ENCODE measurements at regions not wholly inside any gene's neighbourhood (a gene's known extent, or its start where the extent isn't known, plus 50 kb on each side); places are given as distances from the start of the nearest gene placed in this dataset.

- H3K4me3 ChIP-seq (ENCODE audit: low read depth, low read length): no peak overlapping the region
- TF ChIP-seq, protein P1, sequence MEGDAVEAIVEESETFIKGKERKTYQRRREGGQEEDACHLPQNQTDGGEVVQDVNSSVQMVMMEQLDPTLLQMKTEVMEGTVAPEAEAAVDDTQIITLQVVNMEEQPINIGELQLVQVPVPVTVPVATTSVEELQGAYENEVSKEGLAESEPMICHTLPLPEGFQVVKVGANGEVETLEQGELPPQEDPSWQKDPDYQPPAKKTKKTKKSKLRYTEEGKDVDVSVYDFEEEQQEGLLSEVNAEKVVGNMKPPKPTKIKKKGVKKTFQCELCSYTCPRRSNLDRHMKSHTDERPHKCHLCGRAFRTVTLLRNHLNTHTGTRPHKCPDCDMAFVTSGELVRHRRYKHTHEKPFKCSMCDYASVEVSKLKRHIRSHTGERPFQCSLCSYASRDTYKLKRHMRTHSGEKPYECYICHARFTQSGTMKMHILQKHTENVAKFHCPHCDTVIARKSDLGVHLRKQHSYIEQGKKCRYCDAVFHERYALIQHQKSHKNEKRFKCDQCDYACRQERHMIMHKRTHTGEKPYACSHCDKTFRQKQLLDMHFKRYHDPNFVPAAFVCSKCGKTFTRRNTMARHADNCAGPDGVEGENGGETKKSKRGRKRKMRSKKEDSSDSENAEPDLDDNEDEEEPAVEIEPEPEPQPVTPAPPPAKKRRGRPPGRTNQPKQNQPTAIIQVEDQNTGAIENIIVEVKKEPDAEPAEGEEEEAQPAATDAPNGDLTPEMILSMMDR (IDR thresholded peaks at IDR 0.05; ENCODE audit: insufficient read depth, low read length): no peak
- no peak for DNase-seq (ENCODE audit: low read depth)
Measured at GRCh38 chr2:209191139-209191538, 232.7 kb upstream of the MAP2 start.

GRCh38 chr2:209194717-209195116, 229.1 kb upstream of the MAP2 start:
- TF ChIP-seq, protein P1 (IDR thresholded peaks at IDR 0.05; ENCODE audit: insufficient read depth, low read length): no peak
- no peak for DNase-seq (ENCODE audit: low read depth)
- no peak overlapping the region for H3K4me3 ChIP-seq (ENCODE audit: low read depth, low read length)

- peak overlapping the region; percentile 47 for H3K4me3 ChIP-seq (ENCODE audit: low read depth, low read length)
- peak; percentile 31 for DNase-seq (ENCODE audit: low read depth)
- TF ChIP-seq, protein P1 (IDR thresholded peaks at IDR 0.05; ENCODE audit: insufficient read depth, low read length): peak; percentile 34
Measured at GRCh38 chr2:209208211-209208610, 215.6 kb upstream of the MAP2 start.

DNA sequence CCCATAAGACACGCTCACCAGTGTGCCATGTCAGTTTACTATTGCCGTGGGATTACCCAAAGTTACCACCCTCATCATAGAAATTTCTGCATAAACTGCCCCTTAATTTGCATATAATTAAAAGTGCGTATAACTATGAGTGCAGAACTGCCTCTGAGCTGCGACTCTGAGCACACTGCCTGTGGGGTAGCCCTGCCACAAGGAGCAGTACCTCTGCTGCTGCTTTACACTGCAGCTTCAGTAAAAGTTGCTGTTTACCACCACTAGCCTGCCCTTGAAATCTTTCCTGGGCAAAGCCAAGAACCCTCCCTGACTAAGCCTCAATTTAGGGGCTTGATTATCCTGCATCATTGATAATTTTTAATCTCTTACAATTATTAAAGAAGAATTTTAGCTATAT, 213.9 kb upstream of the MAP2 start:
- DNase-seq (ENCODE audit: low read depth): no peak
- TF ChIP-seq, protein P1 (IDR thresholded peaks at IDR 0.05; ENCODE audit: insufficient read depth, low read length): no peak
- H3K4me3 ChIP-seq (ENCODE audit: low read depth, low read length): no peak overlapping the region

- no peak for DNase-seq (ENCODE audit: low read depth)
- no peak overlapping the region for H3K4me3 ChIP-seq (ENCODE audit: low read depth, low read length)
- TF ChIP-seq, protein P1 (IDR thresholded peaks at IDR 0.05; ENCODE audit: insufficient read depth, low read length): no peak
Measured at GRCh38 chr2:209230560-209230959, 193.3 kb upstream of the MAP2 start.

DNA sequence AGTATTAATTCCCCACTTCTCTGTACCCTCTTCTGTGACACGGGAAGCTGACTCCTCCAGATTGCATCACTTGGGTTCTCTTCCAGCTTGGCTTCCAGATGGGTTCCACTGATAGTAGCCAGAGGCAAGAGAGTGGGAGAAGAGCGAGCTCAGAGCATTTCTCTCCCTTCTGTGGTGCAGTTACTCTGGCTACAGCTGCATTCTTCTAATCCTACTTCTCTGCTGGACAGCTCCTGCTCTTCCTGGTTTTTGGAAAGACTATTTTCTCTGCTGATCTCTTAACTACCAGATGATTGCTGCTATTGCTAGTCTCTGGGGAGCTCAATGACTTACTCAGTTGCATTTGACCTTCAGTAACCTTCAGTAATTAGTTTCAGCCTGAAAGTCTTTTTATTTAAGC, 187.5 kb upstream of the MAP2 start:
- TF ChIP-seq, protein P1 (IDR thresholded peaks at IDR 0.05; ENCODE audit: insufficient read depth, low read length): no peak
- H3K4me3 ChIP-seq (ENCODE audit: low read depth, low read length): no peak overlapping the region
- no peak for DNase-seq (ENCODE audit: low read depth)

All from fibroblast of the aortic adventitia (primary cell).